ENCODE measurements at regions not wholly inside any gene's neighbourhood (a gene's known extent, or its start where the extent isn't known, plus 50 kb on each side); places are given as distances from the start of the nearest gene placed in this dataset.
"Not testable (repeated sequence)": the region's sequence is repeated elsewhere in the genome, so short reads cannot be mapped to it uniquely, and the experiment has no call there.

DNA sequence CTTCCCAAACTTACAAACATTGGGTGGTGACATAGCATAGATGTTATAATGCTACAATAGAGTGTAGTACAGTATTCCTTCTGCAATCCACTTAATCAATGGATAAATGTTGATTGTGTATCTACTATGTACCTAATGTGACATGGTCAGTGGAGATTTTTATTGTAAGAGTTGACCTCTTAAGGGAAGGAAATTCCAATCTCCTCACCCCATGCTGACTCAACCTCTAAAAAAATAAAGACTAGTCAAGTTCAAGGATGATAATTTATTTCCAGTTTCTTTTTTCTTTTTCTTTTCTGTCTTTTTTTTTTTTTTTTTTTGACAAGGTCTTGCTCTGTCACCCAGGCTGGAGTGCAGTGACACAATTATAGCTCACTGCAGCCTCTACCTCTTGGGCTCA, 206.5 kb upstream of the STS start:
- Histone ChIP-seq H3K36me3 (ENCODE audit: control insufficient read depth in 2 of 2, insufficient read depth in 1 of 2, low read length in 2 of 2) (no peaks in the 10 kb centered on the region), H3K9me3 (ENCODE audit: control insufficient read depth, insufficient read depth, low read depth, low read length) (no peaks in the 10 kb centered on the region), H3K27ac (ENCODE audit: extremely low read depth, low read depth, low read length) (no peak overlapping the region), H3K4me3 (ENCODE audit: low read depth, low read length) (no peak overlapping the region), H3K4me1 (ENCODE audit: control insufficient read depth, insufficient read depth, low read length) (no peaks in the 10 kb centered on the region)
- ChIA-PET CTCF (no interaction called here), POLR2A (no interaction called here)
- TF ChIP-seq ZNF221 (tag by site-specific recombination; IDR thresholded peaks at IDR 0.05; ENCODE audit: borderline replicate concordance) (no peak), MYNN (tag by site-specific recombination; IDR thresholded peaks at IDR 0.05; ENCODE audit: borderline replicate concordance) (no peak), SP3 (tag by site-specific recombination; IDR thresholded peaks at IDR 0.05) (no peak), ZNF654 (tag by site-specific recombination; IDR thresholded peaks at IDR 0.05; ENCODE audit: low read depth) (no peak), GFI1B (tag by site-specific recombination; IDR thresholded peaks at IDR 0.05) (no peak), SCRT2 (tag by site-specific recombination; IDR thresholded peaks at IDR 0.05) (no peak), ZSCAN30 (tag by site-specific recombination; IDR thresholded peaks at IDR 0.05) (no peak), ZXDB (tag by site-specific recombination; IDR thresholded peaks at IDR 0.05) (no peak), BCL11B (tag by site-specific recombination; IDR thresholded peaks at IDR 0.05; ENCODE audit: low read depth) (no peak), ZNF621 (tag by site-specific recombination; IDR thresholded peaks at IDR 0.05) (no peak), ZNF473 (tag by site-specific recombination; IDR thresholded peaks at IDR 0.05) (no peak), ZNF555 (tag by site-specific recombination; conservative IDR thresholded peaks at IDR 0.05) (no peak)
- TF ChIP-seq, protein P1, sequence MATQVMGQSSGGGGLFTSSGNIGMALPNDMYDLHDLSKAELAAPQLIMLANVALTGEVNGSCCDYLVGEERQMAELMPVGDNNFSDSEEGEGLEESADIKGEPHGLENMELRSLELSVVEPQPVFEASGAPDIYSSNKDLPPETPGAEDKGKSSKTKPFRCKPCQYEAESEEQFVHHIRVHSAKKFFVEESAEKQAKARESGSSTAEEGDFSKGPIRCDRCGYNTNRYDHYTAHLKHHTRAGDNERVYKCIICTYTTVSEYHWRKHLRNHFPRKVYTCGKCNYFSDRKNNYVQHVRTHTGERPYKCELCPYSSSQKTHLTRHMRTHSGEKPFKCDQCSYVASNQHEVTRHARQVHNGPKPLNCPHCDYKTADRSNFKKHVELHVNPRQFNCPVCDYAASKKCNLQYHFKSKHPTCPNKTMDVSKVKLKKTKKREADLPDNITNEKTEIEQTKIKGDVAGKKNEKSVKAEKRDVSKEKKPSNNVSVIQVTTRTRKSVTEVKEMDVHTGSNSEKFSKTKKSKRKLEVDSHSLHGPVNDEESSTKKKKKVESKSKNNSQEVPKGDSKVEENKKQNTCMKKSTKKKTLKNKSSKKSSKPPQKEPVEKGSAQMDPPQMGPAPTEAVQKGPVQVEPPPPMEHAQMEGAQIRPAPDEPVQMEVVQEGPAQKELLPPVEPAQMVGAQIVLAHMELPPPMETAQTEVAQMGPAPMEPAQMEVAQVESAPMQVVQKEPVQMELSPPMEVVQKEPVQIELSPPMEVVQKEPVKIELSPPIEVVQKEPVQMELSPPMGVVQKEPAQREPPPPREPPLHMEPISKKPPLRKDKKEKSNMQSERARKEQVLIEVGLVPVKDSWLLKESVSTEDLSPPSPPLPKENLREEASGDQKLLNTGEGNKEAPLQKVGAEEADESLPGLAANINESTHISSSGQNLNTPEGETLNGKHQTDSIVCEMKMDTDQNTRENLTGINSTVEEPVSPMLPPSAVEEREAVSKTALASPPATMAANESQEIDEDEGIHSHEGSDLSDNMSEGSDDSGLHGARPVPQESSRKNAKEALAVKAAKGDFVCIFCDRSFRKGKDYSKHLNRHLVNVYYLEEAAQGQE (tag by site-specific recombination; IDR thresholded peaks at IDR 0.05) = no peak
- TF ChIP-seq, protein P2, sequence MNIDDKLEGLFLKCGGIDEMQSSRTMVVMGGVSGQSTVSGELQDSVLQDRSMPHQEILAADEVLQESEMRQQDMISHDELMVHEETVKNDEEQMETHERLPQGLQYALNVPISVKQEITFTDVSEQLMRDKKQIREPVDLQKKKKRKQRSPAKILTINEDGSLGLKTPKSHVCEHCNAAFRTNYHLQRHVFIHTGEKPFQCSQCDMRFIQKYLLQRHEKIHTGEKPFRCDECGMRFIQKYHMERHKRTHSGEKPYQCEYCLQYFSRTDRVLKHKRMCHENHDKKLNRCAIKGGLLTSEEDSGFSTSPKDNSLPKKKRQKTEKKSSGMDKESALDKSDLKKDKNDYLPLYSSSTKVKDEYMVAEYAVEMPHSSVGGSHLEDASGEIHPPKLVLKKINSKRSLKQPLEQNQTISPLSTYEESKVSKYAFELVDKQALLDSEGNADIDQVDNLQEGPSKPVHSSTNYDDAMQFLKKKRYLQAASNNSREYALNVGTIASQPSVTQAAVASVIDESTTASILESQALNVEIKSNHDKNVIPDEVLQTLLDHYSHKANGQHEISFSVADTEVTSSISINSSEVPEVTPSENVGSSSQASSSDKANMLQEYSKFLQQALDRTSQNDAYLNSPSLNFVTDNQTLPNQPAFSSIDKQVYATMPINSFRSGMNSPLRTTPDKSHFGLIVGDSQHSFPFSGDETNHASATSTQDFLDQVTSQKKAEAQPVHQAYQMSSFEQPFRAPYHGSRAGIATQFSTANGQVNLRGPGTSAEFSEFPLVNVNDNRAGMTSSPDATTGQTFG (tag by site-specific recombination; IDR thresholded peaks at IDR 0.05; ENCODE audit: borderline replicate concordance) = no peak
- TF ChIP-seq, protein P3, sequence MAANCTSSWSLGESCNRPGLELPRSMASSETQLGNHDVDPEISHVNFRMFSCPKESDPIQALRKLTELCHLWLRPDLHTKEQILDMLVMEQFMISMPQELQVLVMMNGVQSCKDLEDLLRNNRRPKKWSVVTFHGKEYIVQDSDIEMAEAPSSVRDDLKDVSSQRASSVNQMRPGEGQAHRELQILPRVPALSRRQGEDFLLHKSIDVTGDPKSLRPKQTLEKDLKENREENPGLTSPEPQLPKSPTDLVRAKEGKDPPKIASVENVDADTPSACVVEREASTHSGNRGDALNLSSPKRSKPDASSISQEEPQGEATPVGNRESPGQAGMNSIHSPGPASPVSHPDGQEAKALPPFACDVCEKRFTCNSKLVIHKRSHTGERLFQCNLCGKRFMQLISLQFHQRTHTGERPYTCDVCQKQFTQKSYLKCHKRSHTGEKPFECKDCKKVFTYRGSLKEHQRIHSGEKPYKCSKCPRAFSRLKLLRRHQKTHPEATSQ (tag by site-specific recombination; IDR thresholded peaks at IDR 0.05) = no peak

DNA sequence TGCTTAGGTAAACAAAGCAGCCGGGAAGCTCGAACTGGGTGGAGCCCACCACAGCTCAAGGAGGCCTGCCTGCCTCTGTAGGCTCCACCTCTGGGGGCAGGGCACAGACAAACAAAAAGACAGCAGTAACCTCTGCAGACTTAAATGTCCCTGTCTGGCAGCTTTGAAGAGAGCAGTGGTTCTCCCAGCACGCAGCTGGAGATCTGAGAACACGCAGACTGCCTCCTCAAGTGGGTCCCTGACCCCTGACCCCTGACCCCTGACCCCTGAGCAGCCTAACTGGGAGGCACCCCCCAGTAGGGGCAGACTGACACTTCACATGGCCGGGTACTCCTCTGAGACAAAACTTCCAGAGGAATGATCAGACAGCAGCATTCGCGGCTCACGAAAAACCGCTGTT, 214.6 kb upstream of the STS start:
- H3K9me3 ChIP-seq (ENCODE audit: control insufficient read depth, insufficient read depth, low read depth, low read length); H3K27ac ChIP-seq (ENCODE audit: extremely low read depth, low read depth, low read length); H3K4me1 ChIP-seq (ENCODE audit: control insufficient read depth, insufficient read depth, low read length); H3K4me3 ChIP-seq (ENCODE audit: low read depth, low read length); H3K36me3 ChIP-seq (ENCODE audit: control insufficient read depth in 2 of 2, insufficient read depth in 1 of 2, low read length in 2 of 2); CTCF ChIA-PET; POLR2A ChIA-PET: not testable (repeated sequence)

DNA sequence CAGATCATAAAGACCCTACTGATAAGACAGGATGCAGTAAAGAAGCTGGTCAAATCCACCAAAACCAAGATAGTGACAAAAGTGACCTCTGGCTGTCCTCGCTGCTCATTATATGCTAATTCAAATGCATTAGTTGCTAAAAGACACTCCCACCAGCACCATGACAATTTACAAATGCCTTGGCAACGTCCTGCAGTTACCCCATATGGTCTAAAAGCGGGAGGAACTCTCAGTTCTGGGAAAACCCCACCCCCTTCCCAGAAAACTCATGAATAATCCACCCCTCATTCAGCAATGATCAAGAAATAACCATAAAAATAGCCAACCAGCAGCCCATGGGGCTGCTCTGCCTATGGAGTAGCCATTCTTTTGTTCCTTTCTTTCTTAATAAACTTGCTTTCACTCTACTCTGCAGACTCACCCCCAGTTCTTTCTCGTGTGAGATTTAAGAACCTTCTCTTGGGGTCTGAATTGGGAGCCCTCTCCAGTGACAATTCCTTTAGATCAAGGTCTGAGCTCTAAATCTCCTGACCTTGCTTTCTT, 217.1 kb upstream of the STS start:
- TF ChIP-seq ZNF23 (tag by site-specific recombination; IDR thresholded peaks at IDR 0.05; ENCODE audit: borderline replicate concordance) (no peak), ZNF239 (tag by site-specific recombination; IDR thresholded peaks at IDR 0.05) (no peak), ZNF677 (tag by site-specific recombination; IDR thresholded peaks at IDR 0.05) (no peak)
- Histone ChIP-seq H3K4me1 (ENCODE audit: control insufficient read depth, insufficient read depth, low read length) (no peaks in the 10 kb centered on the region), H3K36me3 (ENCODE audit: control insufficient read depth in 2 of 2, insufficient read depth in 1 of 2, low read length in 2 of 2) (no peaks in the 10 kb centered on the region), H3K27ac (ENCODE audit: extremely low read depth, low read depth, low read length) (no peak overlapping the region), H3K4me3 (ENCODE audit: low read depth, low read length) (no peak overlapping the region), H3K9me3 (ENCODE audit: control insufficient read depth, insufficient read depth, low read depth, low read length) (no peaks in the 10 kb centered on the region)
- POLR2A ChIA-PET = no interaction called here
- CTCF ChIA-PET = no interaction called here
